ENCODE measurements at regions not wholly inside any gene's neighbourhood (a gene's known extent, or its start where the extent isn't known, plus 50 kb on each side); places are given as distances from the start of the nearest gene placed in this dataset.

DNA sequence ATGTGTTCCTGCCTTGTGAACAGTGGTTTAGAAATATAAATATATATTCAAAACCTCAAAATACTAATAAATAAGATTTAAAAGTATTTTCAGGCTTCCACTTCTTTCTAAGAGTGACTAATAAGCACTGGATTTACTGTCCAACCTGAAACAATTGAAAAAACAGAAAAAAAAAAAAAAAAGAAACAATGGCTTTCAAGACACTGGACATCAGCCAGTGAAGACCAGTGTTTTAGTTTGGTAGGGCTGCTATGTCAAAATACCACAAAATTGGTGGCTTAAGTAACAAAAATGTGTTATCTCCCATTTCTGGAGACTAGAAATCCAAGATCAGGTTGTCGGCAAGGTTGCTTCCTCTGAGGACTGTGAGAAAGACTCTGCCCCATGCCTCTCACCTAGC, 101.4 kb upstream of the PDE7B start:
- H3K23ac ChIP-seq (ENCODE audit: low read depth, low read length, poor library complexity) = no peak overlapping the region
- no peak overlapping the region for H3K4me2 ChIP-seq (ENCODE audit: insufficient read depth, low read length, poor library complexity, severe bottlenecking)
- H4K91ac ChIP-seq (ENCODE audit: low read depth, low read length, poor library complexity) = no peak overlapping the region
- no peak overlapping the region for H2BK15ac ChIP-seq (ENCODE audit: low read length)
- H3K27ac ChIP-seq (replicated peaks; ENCODE audit: low read length) = no peak overlapping the region
- H3K4ac ChIP-seq (ENCODE audit: low read length) = no peak overlapping the region
- H2AFZ ChIP-seq (ENCODE audit: low read length) = no peak overlapping the region
- DNase-seq (ENCODE audit: low spot score) = no peak
- H3K79me1 ChIP-seq (ENCODE audit: low read depth, low read length) = no peaks in the 10 kb centered on the region
- no peak overlapping the region for H2BK5ac ChIP-seq (ENCODE audit: low read length)
- no peak overlapping the region for H4K8ac ChIP-seq (ENCODE audit: low read depth, low read length)
- H3K4me1 ChIP-seq (ENCODE audit: control insufficient read depth in 2 of 2, insufficient read depth in 1 of 2, low read depth in 1 of 2, low read length in 2 of 2) = no peaks in the 10 kb centered on the region
- no peak overlapping the region for H2BK12ac ChIP-seq (ENCODE audit: low read length)
- no peak overlapping the region for H3K14ac ChIP-seq (ENCODE audit: low read length)
- H2AK5ac ChIP-seq (ENCODE audit: low read depth, low read length) = no peak overlapping the region
- no peaks in the 10 kb centered on the region for H3K27me3 ChIP-seq (ENCODE audit: control insufficient read depth in 3 of 3, insufficient read depth in 3 of 3, low read depth in 1 of 3, low read length in 3 of 3)
- no peak overlapping the region for H3K4me3 ChIP-seq (ENCODE audit: low read length in 2 of 2)
- H3K36me3 ChIP-seq (replicated peaks in 1 of 2; ENCODE audit: control insufficient read depth in 2 of 2, insufficient read depth in 2 of 2, low read length in 2 of 2) = no peaks in the 10 kb centered on the region
- H3K9ac ChIP-seq (ENCODE audit: low read depth, low read length, poor library complexity) = no peak overlapping the region
- no peaks in the 10 kb centered on the region for H3K9me3 ChIP-seq (replicated peaks in 1 of 2; ENCODE audit: control insufficient read depth in 2 of 2, insufficient read depth in 1 of 2, low read depth in 1 of 2, low read length in 2 of 2)
- no peak overlapping the region for H2BK120ac ChIP-seq (ENCODE audit: low read depth, low read length)
- no peak overlapping the region for H3K18ac ChIP-seq (ENCODE audit: low read length)
- WGBS, 2 donors (ENCODE audit: extremely low coverage in 2 of 2, insufficient read length in 2 of 2, insufficient replicate concordance in 1 of 2) = no CpG with 5 or more reads among the region's 1 CpG

DNA sequence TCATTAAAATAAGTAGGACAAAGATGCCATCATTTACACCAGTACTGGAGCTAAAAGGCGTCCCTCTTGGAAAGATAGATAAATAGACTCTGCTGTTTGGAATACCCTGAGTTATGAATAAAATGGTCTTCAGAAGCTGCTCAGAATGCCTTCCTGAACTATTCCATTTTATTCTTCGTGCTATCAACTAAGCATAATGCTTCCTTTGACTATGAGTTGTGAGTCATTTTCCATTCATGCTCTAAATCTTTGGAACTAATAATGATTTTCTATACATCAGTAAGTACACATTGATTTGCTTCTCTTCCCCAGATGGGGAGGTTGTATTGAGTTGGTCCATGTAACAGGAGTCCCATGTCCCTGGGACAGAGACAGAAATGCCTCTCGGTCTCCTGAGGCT, 98.3 kb upstream of the PDE7B start:
- H4K91ac ChIP-seq (ENCODE audit: low read depth, low read length, poor library complexity) = no peak overlapping the region
- no peak overlapping the region for H2AFZ ChIP-seq (ENCODE audit: low read length)
- H3K9me3 ChIP-seq (replicated peaks in 1 of 2; ENCODE audit: control insufficient read depth in 2 of 2, insufficient read depth in 1 of 2, low read depth in 1 of 2, low read length in 2 of 2) = no peaks in the 10 kb centered on the region
- H2BK120ac ChIP-seq (ENCODE audit: low read depth, low read length) = no peak overlapping the region
- H3K9ac ChIP-seq (ENCODE audit: low read depth, low read length, poor library complexity) = no peak overlapping the region
- no peak overlapping the region for H2AK5ac ChIP-seq (ENCODE audit: low read depth, low read length)
- H3K27ac ChIP-seq (replicated peaks; ENCODE audit: low read length) = no peak overlapping the region
- H3K18ac ChIP-seq (ENCODE audit: low read length) = no peak overlapping the region
- no peak for DNase-seq (ENCODE audit: low spot score)
- H4K8ac ChIP-seq (ENCODE audit: low read depth, low read length) = no peak overlapping the region
- H3K23ac ChIP-seq (ENCODE audit: low read depth, low read length, poor library complexity) = no peak overlapping the region
- no CpG with 5 or more reads among the region's 3 CpGs for WGBS, 2 donors (ENCODE audit: extremely low coverage in 2 of 2, insufficient read length in 2 of 2, insufficient replicate concordance in 1 of 2)
- no peaks in the 10 kb centered on the region for H3K36me3 ChIP-seq (replicated peaks in 1 of 2; ENCODE audit: control insufficient read depth in 2 of 2, insufficient read depth in 2 of 2, low read length in 2 of 2)
- H2BK15ac ChIP-seq (ENCODE audit: low read length) = no peak overlapping the region
- H3K4me1 ChIP-seq (ENCODE audit: control insufficient read depth in 2 of 2, insufficient read depth in 1 of 2, low read depth in 1 of 2, low read length in 2 of 2) = no peaks in the 10 kb centered on the region
- no peak overlapping the region for H3K4ac ChIP-seq (ENCODE audit: low read length)
- H3K14ac ChIP-seq (ENCODE audit: low read length) = no peak overlapping the region
- H3K79me1 ChIP-seq (ENCODE audit: low read depth, low read length) = no peaks in the 10 kb centered on the region
- no peak overlapping the region for H3K4me2 ChIP-seq (ENCODE audit: insufficient read depth, low read length, poor library complexity, severe bottlenecking)
- H2BK5ac ChIP-seq (ENCODE audit: low read length) = no peak overlapping the region
- no peak overlapping the region for H2BK12ac ChIP-seq (ENCODE audit: low read length)
- H3K4me3 ChIP-seq (ENCODE audit: low read length in 2 of 2) = no peak overlapping the region
- H3K27me3 ChIP-seq (ENCODE audit: control insufficient read depth in 3 of 3, insufficient read depth in 3 of 3, low read depth in 1 of 3, low read length in 3 of 3) = no peaks in the 10 kb centered on the region

GRCh38 chr6:135759831-135760230, 91.7 kb upstream of the PDE7B start:
- Histone ChIP-seq H3K9ac (ENCODE audit: low read depth, low read length, poor library complexity) (no peak overlapping the region), H2AK5ac (ENCODE audit: low read depth, low read length) (no peak overlapping the region), H3K23ac (ENCODE audit: low read depth, low read length, poor library complexity) (no peak overlapping the region), H2AFZ (ENCODE audit: low read length) (no peak overlapping the region), H2BK120ac (ENCODE audit: low read depth, low read length) (no peak overlapping the region), H3K4me3 (ENCODE audit: low read length in 2 of 2) (no peak overlapping the region), H3K14ac (ENCODE audit: low read length) (no peak overlapping the region), H3K9me3 (replicated peaks in 1 of 2; ENCODE audit: control insufficient read depth in 2 of 2, insufficient read depth in 1 of 2, low read depth in 1 of 2, low read length in 2 of 2) (no peaks in the 10 kb centered on the region), H3K79me1 (ENCODE audit: low read depth, low read length) (no peaks in the 10 kb centered on the region), H4K91ac (ENCODE audit: low read depth, low read length, poor library complexity) (no peak overlapping the region), H4K8ac (ENCODE audit: low read depth, low read length) (no peak overlapping the region), H2BK15ac (ENCODE audit: low read length) (no peak overlapping the region), H3K27me3 (ENCODE audit: control insufficient read depth in 3 of 3, insufficient read depth in 3 of 3, low read depth in 1 of 3, low read length in 3 of 3) (no peaks in the 10 kb centered on the region), H3K4ac (ENCODE audit: low read length) (no peak overlapping the region), H3K36me3 (replicated peaks in 1 of 2; ENCODE audit: control insufficient read depth in 2 of 2, insufficient read depth in 2 of 2, low read length in 2 of 2) (no peaks in the 10 kb centered on the region), H3K27ac (replicated peaks; ENCODE audit: low read length) (no peak overlapping the region), H2BK5ac (ENCODE audit: low read length) (no peak overlapping the region), H3K18ac (ENCODE audit: low read length) (no peak overlapping the region), H3K4me2 (ENCODE audit: insufficient read depth, low read length, poor library complexity, severe bottlenecking) (no peak overlapping the region), H2BK12ac (ENCODE audit: low read length) (no peak overlapping the region), H3K4me1 (ENCODE audit: control insufficient read depth in 2 of 2, insufficient read depth in 1 of 2, low read depth in 1 of 2, low read length in 2 of 2) (no peaks in the 10 kb centered on the region)
- DNase-seq (ENCODE audit: low spot score) = no peak
- WGBS, 2 donors (ENCODE audit: extremely low coverage in 2 of 2, insufficient read length in 2 of 2, insufficient replicate concordance in 1 of 2) = no CpG with 5 or more reads among the region's 5 CpGs

DNA sequence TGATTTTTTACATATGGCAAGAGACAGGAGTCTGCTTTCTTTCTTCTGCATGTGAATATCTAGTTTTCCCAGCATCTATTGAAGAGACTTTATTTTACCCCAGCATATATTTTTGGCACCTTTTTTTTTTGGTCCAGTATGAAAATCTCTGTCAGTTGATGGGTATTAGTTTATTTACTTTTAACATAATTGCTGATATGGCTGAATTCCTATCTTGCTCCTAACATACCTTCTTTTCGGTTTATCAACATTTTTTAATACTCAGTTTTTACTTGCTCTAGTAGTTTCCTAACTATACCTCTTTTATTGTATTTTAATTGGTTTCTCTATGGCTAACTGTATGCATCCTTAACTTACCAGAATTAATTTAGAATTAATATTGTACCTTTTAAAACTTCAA, 77.5 kb upstream of the PDE7B start:
- Histone ChIP-seq H3K4me1 (ENCODE audit: control insufficient read depth in 2 of 2, insufficient read depth in 1 of 2, low read depth in 1 of 2, low read length in 2 of 2) (no peaks in the 10 kb centered on the region), H3K4ac (ENCODE audit: low read length) (no peak overlapping the region), H2BK12ac (ENCODE audit: low read length) (no peak overlapping the region), H2AK5ac (ENCODE audit: low read depth, low read length) (no peak overlapping the region), H2BK5ac (ENCODE audit: low read length) (no peak overlapping the region), H4K91ac (ENCODE audit: low read depth, low read length, poor library complexity) (no peak overlapping the region), H4K8ac (ENCODE audit: low read depth, low read length) (no peak overlapping the region), H3K4me2 (ENCODE audit: insufficient read depth, low read length, poor library complexity, severe bottlenecking) (no peak overlapping the region), H3K4me3 (ENCODE audit: low read length in 2 of 2) (no peak overlapping the region), H3K18ac (ENCODE audit: low read length) (no peak overlapping the region), H3K79me1 (ENCODE audit: low read depth, low read length) (no peaks in the 10 kb centered on the region), H2BK120ac (ENCODE audit: low read depth, low read length) (no peak overlapping the region), H3K27me3 (ENCODE audit: control insufficient read depth in 3 of 3, insufficient read depth in 3 of 3, low read depth in 1 of 3, low read length in 3 of 3) (no peaks in the 10 kb centered on the region), H3K23ac (ENCODE audit: low read depth, low read length, poor library complexity) (no peak overlapping the region), H3K9ac (ENCODE audit: low read depth, low read length, poor library complexity) (no peak overlapping the region), H2BK15ac (ENCODE audit: low read length) (no peak overlapping the region), H3K9me3 (replicated peaks in 1 of 2; ENCODE audit: control insufficient read depth in 2 of 2, insufficient read depth in 1 of 2, low read depth in 1 of 2, low read length in 2 of 2) (no peaks in the 10 kb centered on the region), H3K36me3 (replicated peaks in 1 of 2; ENCODE audit: control insufficient read depth in 2 of 2, insufficient read depth in 2 of 2, low read length in 2 of 2) (no peaks in the 10 kb centered on the region), H2AFZ (ENCODE audit: low read length) (no peak overlapping the region), H3K27ac (replicated peaks; ENCODE audit: low read length) (no peak overlapping the region), H3K14ac (ENCODE audit: low read length) (no peak overlapping the region)
- WGBS, 2 donors (ENCODE audit: extremely low coverage in 2 of 2, insufficient read length in 2 of 2, insufficient replicate concordance in 1 of 2) = no CpG with 5 or more reads among the region's 1 CpG
- no peak for DNase-seq (ENCODE audit: low spot score)
